Activated CD8-positive, alpha-beta T cell treated with anti-CD3 and anti-CD28 coated beads for 36 hours (primary cell): ENCODE measurements at regions not wholly inside any gene's neighbourhood (a gene's known extent, or its start where the extent isn't known, plus 50 kb on each side); places are given as distances from the start of the nearest gene placed in this dataset.

ENCODE experiments used
- ATAC-seq: fragments of 200-7000 bp; cut with Tn5 transposase; one replicate; pipeline ENCODE4 v1.10.0; 2021; ENCODE audit warnings: mild to moderate bottlenecking, moderate library complexity
- CTCF ChIA-PET: fragments of 350-600 bp; sonication (Branson Sonifier 250); formaldehyde crosslinking; loops from one replicate; lab custom pipeline; 2021; ENCODE audit warnings: antibody characterized with exemption; lab: Charles Lee
- POLR2A ChIA-PET: fragments of 350-600 bp; sonication (Branson Sonifier 250); formaldehyde crosslinking; loops from one replicate; lab custom pipeline; 2021; ENCODE audit warnings: antibody characterized with exemption; lab: Charles Lee
- DNase-seq: peaks from one replicate; pipeline ENCODE4 v3.0.0-alpha.2; 2020
- H3K27ac Mint-ChIP-seq: one replicate; pipeline ENCODE4 v1.8.0; 2021; ENCODE audit warnings: mild to moderate bottlenecking, mixed read lengths
- H3K27me3 Mint-ChIP-seq: one replicate; pipeline ENCODE4 v1.8.0; 2021; ENCODE audit warnings: mixed read lengths
- H3K36me3 Mint-ChIP-seq: one replicate; pipeline ENCODE4 v1.8.0; 2021; ENCODE audit warnings: low read depth, mixed read lengths
- H3K4me1 Mint-ChIP-seq: one replicate; pipeline ENCODE4 v1.8.0; 2021; ENCODE audit warnings: low read depth, mixed read lengths
- H3K4me3 Mint-ChIP-seq: one replicate; pipeline ENCODE4 v1.8.0; 2021; ENCODE audit warnings: mild to moderate bottlenecking, moderate library complexity, mixed read lengths
- H3K9me3 Mint-ChIP-seq: one replicate; pipeline ENCODE4 v1.8.0; 2021; ENCODE audit warnings: mixed read lengths
- CTCF ChIP-seq: fragments of 200-600 bp; IDR thresholded peaks from one replicate; pipeline ENCODE4 v1.8.0; 2022; ENCODE audit warnings: antibody characterized with exemption, mild to moderate bottlenecking
- intact Hi-C: fragments of 100-400 bp; cut with micrococcal nuclease; formaldehyde crosslinking; loops from one replicate; pipeline ENCODE4 v1.10.0; 2022

GRCh38 chr7:41374150-41374848 lies 328.6 kb downstream of the INHBA start:
- Mint-ChIP-seq H3K4me1 (no peaks in the 10 kb centered on the region), H3K4me3 (no peak overlapping the region), H3K36me3 (no peaks in the 10 kb centered on the region), H3K27me3 (no peaks in the 10 kb centered on the region), H3K9me3 (no peaks in the 10 kb centered on the region), H3K27ac (no peak overlapping the region)
- TF ChIP-seq CTCF: no peak
- intact Hi-C loops: no loop called here
- POLR2A ChIA-PET: no interaction called here
- DNase-seq: no peak
- CTCF ChIA-PET: no interaction called here
- ATAC-seq: no peak

GRCh38 chr7:41367967-41368882 lies 334.7 kb downstream of the INHBA start:
- DNase-seq (no peak), ATAC-seq (no peak)
- no peak for TF ChIP-seq CTCF
- ChIA-PET POLR2A (no interaction called here), CTCF (no interaction called here)
- no peak overlapping the region for H3K4me3 Mint-ChIP-seq
- H3K4me1 Mint-ChIP-seq: no peaks in the 10 kb centered on the region
- H3K9me3 Mint-ChIP-seq: peaks cover 13% of the 10 kb centered on the region
- intact Hi-C loops: no loop called here
- no peaks in the 10 kb centered on the region for H3K27me3 Mint-ChIP-seq
- H3K36me3 Mint-ChIP-seq: no peaks in the 10 kb centered on the region
- no peak overlapping the region for H3K27ac Mint-ChIP-seq

GRCh38 chr7:41351091-41351490 lies 351.8 kb downstream of the INHBA start:
- Mint-ChIP-seq H3K4me3 (no peak overlapping the region), H3K9me3 (no peaks in the 10 kb centered on the region), H3K36me3 (no peaks in the 10 kb centered on the region), H3K27me3 (no peaks in the 10 kb centered on the region), H3K4me1 (no peaks in the 10 kb centered on the region), H3K27ac (no peak overlapping the region)
- DNase-seq: no peak
- TF ChIP-seq CTCF: no peak
- CTCF ChIA-PET: no interaction called here
- intact Hi-C loops: no loop called here
- ATAC-seq: no peak
- POLR2A ChIA-PET: no interaction called here

GRCh38 chr7:41346878-41347277 lies 356.0 kb downstream of the INHBA start:
- ChIA-PET POLR2A (no interaction called here), CTCF (no interaction called here)
- intact Hi-C loops: no loop called here
- Mint-ChIP-seq H3K4me1 (no peaks in the 10 kb centered on the region), H3K9me3 (peaks cover 2% of the 10 kb centered on the region), H3K36me3 (no peaks in the 10 kb centered on the region), H3K4me3 (no peak overlapping the region), H3K27me3 (no peaks in the 10 kb centered on the region), H3K27ac (no peak overlapping the region)
- ATAC-seq (no peak), DNase-seq (no peak)
- TF ChIP-seq CTCF: no peak
